Fibroblast of villous mesenchyme (primary cell): ENCODE measurements at regions not wholly inside any gene's neighbourhood (a gene's known extent, or its start where the extent isn't known, plus 50 kb on each side); places are given as distances from the start of the nearest gene placed in this dataset.

Experiments
- DNase-seq: peaks from one replicate; pipeline ENCODE4 v3.0.0-alpha.2; 2010; ENCODE audit warnings: low read depth
- H3K4me3 ChIP-seq: 2 replicates; pipeline ENCODE4 v1.5.1; 2011; ENCODE audit warnings: low read depth, mild to moderate bottlenecking, low read length
- TF ChIP-seq, protein P1 (sequence below): IDR thresholded peaks from 2 replicates; pipeline ENCODE4 v1.5.1; 2012; ENCODE audit warnings: low read depth, mild to moderate bottlenecking, low read length; ENCODE audit not compliant: insufficient read depth

DNA sequence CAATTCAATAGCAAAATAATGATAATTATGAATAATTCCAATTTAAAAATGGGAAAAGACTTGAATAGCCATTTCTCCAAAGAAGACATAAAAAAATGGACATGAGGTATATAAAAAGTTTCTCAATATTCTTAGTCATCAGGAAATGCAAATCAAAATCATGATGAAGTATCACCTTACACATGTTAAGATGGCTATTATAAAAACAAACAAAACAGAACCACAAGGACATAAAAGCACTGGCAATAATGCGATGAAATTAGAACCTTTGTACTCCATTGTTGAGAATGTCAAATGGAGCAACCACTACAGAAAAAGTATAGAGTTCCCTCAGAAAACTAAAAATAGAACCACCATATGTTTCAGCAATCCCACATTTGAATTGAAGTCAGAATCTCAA lies 1186.1 kb downstream of the SLITRK5 start:
- TF ChIP-seq, protein P1, sequence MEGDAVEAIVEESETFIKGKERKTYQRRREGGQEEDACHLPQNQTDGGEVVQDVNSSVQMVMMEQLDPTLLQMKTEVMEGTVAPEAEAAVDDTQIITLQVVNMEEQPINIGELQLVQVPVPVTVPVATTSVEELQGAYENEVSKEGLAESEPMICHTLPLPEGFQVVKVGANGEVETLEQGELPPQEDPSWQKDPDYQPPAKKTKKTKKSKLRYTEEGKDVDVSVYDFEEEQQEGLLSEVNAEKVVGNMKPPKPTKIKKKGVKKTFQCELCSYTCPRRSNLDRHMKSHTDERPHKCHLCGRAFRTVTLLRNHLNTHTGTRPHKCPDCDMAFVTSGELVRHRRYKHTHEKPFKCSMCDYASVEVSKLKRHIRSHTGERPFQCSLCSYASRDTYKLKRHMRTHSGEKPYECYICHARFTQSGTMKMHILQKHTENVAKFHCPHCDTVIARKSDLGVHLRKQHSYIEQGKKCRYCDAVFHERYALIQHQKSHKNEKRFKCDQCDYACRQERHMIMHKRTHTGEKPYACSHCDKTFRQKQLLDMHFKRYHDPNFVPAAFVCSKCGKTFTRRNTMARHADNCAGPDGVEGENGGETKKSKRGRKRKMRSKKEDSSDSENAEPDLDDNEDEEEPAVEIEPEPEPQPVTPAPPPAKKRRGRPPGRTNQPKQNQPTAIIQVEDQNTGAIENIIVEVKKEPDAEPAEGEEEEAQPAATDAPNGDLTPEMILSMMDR: no peak
- DNase-seq: no peak
- H3K4me3 ChIP-seq: no peak overlapping the region

DNA sequence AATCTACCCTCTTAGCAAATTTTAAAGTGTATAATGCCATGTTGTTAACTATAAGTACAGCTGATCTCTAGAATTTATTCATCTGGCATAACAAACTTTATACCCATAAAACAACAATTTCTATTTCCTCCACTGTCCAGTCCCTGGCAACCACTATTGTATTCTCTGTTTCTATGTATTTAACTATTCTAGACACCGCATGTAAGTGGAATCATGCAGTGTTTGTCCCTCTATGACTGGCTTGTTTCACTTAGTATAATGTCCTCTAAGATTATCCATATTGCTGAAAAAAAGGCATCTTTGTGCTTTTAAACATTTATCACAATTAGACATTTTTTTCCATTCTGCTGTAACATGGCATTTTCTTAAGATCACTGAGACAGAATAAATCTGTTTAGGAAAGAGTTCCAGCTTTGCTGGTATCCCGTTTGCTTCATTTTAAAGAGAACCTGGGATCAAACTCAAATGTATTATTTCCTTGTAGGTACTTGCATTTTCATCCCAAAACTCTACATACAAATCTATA lies 1191.0 kb downstream of the SLITRK5 start:
- TF ChIP-seq, protein P1: no peak
- DNase-seq: no peak
- no peak overlapping the region for H3K4me3 ChIP-seq

DNA sequence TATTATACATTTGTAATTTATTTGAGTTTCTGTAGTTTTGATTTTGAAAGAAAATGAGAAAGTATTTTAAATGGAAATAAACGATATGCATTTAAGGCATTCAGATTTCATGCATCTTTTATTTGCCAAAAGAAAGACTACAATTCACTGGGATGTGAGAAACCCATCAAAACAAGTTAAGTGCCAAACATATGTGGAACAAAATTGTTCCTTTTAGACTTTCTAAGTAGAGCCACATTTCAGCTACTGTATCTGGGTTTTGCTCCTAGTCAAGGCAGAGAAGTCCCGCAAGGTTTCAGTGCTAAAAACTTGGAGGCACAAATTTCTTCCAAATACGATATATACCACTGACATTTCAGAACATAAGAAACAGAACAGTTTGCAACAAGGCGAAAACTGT lies 1191.9 kb downstream of the SLITRK5 start:
- H3K4me3 ChIP-seq: no peak overlapping the region
- DNase-seq: no peak
- TF ChIP-seq, protein P1: no peak

DNA sequence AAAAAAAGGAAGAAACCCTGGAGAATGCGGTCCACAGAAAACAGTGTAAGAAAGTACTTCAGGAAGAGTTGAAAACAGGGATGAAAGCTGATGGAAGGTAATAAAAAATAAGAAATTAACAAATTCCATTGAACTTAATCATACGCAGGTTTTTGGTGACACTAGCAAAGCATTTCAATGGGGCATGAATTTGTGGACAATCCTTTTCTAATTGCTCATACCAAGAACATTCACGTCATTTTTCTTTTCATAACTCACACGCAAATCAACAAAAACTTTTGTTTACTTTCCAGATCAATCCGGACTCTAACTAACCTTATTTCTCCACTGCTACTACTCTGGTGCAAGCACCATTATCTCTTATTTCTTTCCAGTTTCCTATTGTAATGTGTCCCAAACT lies 1195.0 kb downstream of the SLITRK5 start:
- DNase-seq: no peak
- TF ChIP-seq, protein P1: no peak
- no peak overlapping the region for H3K4me3 ChIP-seq

DNA sequence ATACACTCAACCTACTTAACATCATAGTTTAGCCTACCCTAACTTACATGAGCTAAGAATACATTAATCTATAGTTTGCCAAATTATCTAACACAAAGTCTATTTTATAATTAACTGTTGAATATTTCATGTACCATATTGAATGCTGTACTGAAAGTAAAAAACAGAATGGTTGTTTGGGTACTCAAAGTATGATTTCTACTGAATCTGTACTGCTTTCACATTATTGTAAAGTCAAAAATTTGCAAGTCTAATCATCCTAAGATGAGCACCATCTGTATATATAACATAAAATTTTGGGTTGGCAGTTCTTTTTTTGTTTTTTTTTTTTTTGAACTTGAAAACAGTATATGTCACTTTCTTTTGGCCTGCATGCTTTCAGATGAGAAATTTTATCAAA lies 1212.6 kb downstream of the SLITRK5 start:
- no peak overlapping the region for H3K4me3 ChIP-seq
- TF ChIP-seq, protein P1: no peak
- DNase-seq: no peak

DNA sequence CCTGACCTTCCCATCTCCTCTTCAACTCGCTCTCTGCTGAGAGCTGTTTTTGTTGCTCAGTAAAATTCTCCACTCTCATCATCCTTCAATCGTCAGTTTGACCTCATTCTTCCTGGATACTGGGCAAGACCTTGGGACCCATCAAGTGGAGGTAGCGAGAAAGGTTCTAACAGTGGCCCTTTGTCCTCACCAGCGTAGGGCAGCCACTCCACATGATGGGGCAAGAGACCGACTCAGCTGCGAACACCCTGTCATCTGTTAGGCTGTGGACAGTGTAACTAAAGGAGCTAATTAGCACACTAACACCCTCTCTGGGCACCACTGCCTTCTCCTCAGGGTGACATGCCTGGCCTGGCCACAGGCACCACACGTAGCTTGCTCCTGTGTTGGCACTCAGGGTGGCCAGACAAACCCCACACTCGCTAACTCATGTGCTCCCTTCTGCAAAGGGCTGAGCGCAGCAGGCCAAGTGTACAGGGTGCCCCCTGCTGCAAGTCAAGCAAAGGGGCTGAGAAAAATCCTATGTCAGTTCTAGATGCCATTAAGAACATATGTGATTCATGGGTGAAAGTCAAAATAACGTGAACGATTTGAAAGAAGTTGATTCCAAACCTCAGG lies 1216.0 kb downstream of the SLITRK5 start:
- TF ChIP-seq, protein P1: no peak
- no peak overlapping the region for H3K4me3 ChIP-seq
- no peak for DNase-seq

DNA sequence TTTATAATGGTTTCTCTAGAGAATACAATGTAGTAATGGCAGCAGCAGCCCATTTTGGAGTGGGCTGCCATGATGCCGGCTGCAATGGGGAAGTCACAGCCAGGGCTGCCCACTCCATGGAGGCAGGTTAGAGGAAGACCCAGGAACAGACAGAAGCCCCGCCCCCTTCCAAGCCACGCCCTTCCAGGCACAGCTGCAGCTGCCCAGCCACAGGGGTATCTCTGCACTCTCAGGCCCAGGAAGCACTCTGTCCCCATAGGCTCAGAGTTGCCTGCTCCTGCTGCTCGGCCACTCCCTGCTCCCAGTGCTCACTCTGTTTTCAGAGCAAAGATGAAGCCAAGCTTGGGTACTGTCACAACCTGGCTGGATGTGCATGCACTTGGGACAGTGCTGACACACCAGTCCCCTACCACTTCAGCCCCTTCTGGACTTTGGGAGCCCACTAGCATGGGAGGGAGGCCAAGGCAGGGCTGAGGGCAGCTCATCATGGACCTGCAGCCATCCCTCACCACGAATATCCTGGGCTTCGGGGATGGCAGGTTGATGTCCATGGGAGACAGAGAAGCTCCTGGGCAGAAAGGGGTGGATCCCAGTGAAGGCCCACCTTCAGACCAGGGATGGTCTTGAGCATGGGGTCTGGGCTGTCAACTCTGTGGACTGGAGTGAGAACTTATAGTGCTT lies 1224.2 kb downstream of the SLITRK5 start:
- TF ChIP-seq, protein P1: no peak
- DNase-seq: no peak
- no peak overlapping the region for H3K4me3 ChIP-seq
